ENCODE measurements at regions not wholly inside any gene's neighbourhood (a gene's known extent, or its start where the extent isn't known, plus 50 kb on each side); places are given as distances from the start of the nearest gene placed in this dataset.

DNA sequence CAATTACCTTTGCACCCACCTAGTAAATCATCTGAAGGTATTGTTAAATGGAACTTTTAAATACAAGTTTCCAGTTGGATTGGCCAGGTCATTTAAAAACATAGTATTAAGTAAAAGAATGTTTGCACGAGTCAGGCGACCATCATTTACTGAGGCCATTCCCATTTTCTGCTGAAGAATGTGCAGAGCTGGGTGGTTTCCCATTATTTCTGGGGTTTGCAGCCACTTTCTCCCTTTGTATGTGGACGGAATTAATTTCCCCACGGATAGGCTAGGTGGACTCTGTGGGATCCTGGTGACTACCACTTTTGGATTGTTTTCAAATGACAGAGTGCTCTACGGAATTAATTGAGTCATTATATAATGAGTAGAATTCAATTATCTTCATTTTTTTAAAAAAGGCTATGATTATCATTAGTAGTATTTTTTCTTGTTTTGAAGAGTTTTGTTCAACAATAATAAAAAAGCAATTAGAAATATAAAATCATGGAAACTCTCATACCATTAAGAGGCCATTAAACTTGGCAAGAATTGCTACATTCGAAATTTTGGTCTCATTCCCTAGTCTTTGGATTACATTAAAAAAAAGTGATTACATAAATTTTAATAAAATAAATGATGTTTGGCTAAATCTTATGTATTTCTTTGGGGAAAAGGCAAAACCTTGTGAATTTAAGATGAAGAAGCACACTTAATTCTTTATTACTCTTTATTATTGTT lies 120.4 kb upstream of the FZD8 start:
- TF ChIP-seq, protein P1, sequence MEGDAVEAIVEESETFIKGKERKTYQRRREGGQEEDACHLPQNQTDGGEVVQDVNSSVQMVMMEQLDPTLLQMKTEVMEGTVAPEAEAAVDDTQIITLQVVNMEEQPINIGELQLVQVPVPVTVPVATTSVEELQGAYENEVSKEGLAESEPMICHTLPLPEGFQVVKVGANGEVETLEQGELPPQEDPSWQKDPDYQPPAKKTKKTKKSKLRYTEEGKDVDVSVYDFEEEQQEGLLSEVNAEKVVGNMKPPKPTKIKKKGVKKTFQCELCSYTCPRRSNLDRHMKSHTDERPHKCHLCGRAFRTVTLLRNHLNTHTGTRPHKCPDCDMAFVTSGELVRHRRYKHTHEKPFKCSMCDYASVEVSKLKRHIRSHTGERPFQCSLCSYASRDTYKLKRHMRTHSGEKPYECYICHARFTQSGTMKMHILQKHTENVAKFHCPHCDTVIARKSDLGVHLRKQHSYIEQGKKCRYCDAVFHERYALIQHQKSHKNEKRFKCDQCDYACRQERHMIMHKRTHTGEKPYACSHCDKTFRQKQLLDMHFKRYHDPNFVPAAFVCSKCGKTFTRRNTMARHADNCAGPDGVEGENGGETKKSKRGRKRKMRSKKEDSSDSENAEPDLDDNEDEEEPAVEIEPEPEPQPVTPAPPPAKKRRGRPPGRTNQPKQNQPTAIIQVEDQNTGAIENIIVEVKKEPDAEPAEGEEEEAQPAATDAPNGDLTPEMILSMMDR (conservative IDR thresholded peaks at IDR 0.05), result no peak
- no peak for TF ChIP-seq ZFX (IDR thresholded peaks at IDR 0.05)

Measured in C4-2B (cell line).